HCT116 (cell line): ENCODE measurements at regions not wholly inside any gene's neighbourhood (a gene's known extent, or its start where the extent isn't known, plus 50 kb on each side); places are given as distances from the start of the nearest gene placed in this dataset.

Experiments
- ATAC-seq: fragments of 200-7000 bp; cut with Tn5 transposase; 2 replicates; pipeline ENCODE4 v1.9.1; 2020; ENCODE audit warnings: mild to moderate bottlenecking, moderate library complexity
- BruUV-seq: library from RNA; stranded (reverse); fragments of 400-500 nt; replicated peaks from 2 replicates; lab custom pipeline; 2021; lab: Mats Ljungman, UMichigan
- CTCF ChIA-PET: fragments of 300-600 bp; sonication (Branson Sonifier 250); formaldehyde crosslinking; loops from one replicate; lab custom pipeline; 2021; ENCODE audit warnings: antibody characterized with exemption; lab: Charles Lee
- POLR2A ChIA-PET: fragments of 300-600, 350-600 bp; sonication (Branson Sonifier 250); formaldehyde crosslinking; loops from one replicate; lab custom pipeline; 2021; ENCODE audit warnings: antibody characterized with exemption; lab: Charles Lee
- RAD21 ChIA-PET, 2 experiments: fragments of 300-600 bp; sonication (Branson Sonifier 250); formaldehyde crosslinking; loops; one replicate each; lab custom pipeline; 2023; ENCODE audit warnings: low total read pairs in 2 of 2; ENCODE audit not compliant: uncharacterized antibody in 2 of 2, unreplicated experiment in 2 of 2, low non-redundant PET in 1 of 2; lab: Charles Lee
- DNase-seq: peaks from one replicate; pipeline ENCODE4 v3.0.0-alpha.2; 2010; ENCODE audit warnings: low read depth, low spot score
- H2AFZ ChIP-seq: fragments of 200-600 bp; shearing (Covaris generic), sonication (generic); 2 replicates; pipeline ENCODE4 v1.6.1; 2017; ENCODE audit warnings: low read depth, mixed run types, mixed read lengths, antibody characterized with exemption, low read length; ENCODE audit not compliant: poor library complexity, severe bottlenecking
- H3K27ac ChIP-seq: 2 replicates; pipeline ENCODE4 v1.5.1; 2012; ENCODE audit warnings: low read depth, low read length
- H3K27me3 ChIP-seq: fragments of 200-600 bp; sonication (generic); 2 replicates; pipeline ENCODE4 v1.6.1; 2016; ENCODE audit warnings: mixed run types, low read length, mixed read lengths; ENCODE audit not compliant: insufficient read depth
- H3K36me3 ChIP-seq, 2 experiments: fragments of 200-500 bp in 1 of 2; fragments of 200-600 bp in 1 of 2; sonication (Bioruptor generic) in 1 of 2; sonication (generic) in 1 of 2; 2 replicates each; pipeline versions ENCODE4 v1.5.1 to v1.6.1; 2014 to 2016; ENCODE audit warnings: low read length in 2 of 2, inconsistent platforms in 1 of 2, mixed read lengths in 1 of 2, mixed run types in 1 of 2; ENCODE audit not compliant: insufficient read depth in 2 of 2, control insufficient read depth in 1 of 2
- H3K4me1 ChIP-seq, 2 experiments: fragments of 200-600 bp in 1 of 2; sonication (generic) in 1 of 2; 2 replicates each; pipeline versions ENCODE4 v1.5.1 to v1.6.1; 2012 to 2017; ENCODE audit warnings: low read length in 2 of 2, inconsistent platforms in 1 of 2, mild to moderate bottlenecking in 1 of 2, mixed read lengths in 1 of 2, mixed run types in 1 of 2, moderate library complexity in 1 of 2; ENCODE audit not compliant: insufficient read depth in 2 of 2, control insufficient read depth in 1 of 2
- H3K4me2 ChIP-seq: fragments of 200-600 bp; sonication (generic); 2 replicates; pipeline ENCODE4 v1.6.1; 2017; ENCODE audit warnings: mixed run types, low read length, mixed read lengths
- H3K4me3 ChIP-seq, 2 experiments: fragments of 200-600 bp in 1 of 2; sonication (generic) in 1 of 2; replicated peaks in 1 of 2; 2 replicates each; pipeline ENCODE4 v1.5.1; 2011 to 2016; ENCODE audit warnings: low read length in 2 of 2, control low read depth in 1 of 2, low read depth in 1 of 2, mild to moderate bottlenecking in 1 of 2, mixed read lengths in 1 of 2, mixed run types in 1 of 2
- H3K79me2 ChIP-seq: fragments of 200-600 bp; sonication (generic); 2 replicates; pipeline ENCODE4 v1.6.1; 2017; ENCODE audit warnings: mild to moderate bottlenecking, mixed run types, low read length, moderate library complexity, mixed read lengths; ENCODE audit not compliant: insufficient read depth
- H3K9ac ChIP-seq: fragments of 200-600 bp; sonication (generic); 2 replicates; pipeline ENCODE4 v1.6.1; 2016; ENCODE audit warnings: low read length, mixed read lengths
- H3K9me2 ChIP-seq: fragments of 200-600 bp; sonication (generic), shearing (Covaris generic); 2 replicates; pipeline ENCODE4 v1.6.1; 2017; ENCODE audit warnings: mixed run types, mild to moderate bottlenecking, moderate library complexity; ENCODE audit not compliant: insufficient read depth
- H3K9me3 ChIP-seq, 2 experiments: fragments of 200-500 bp in 1 of 2; fragments of 200-600 bp in 1 of 2; sonication (Bioruptor generic) in 1 of 2; sonication (generic) in 1 of 2; 2 replicates each; pipeline ENCODE4 v1.6.1; 2014 to 2017; ENCODE audit warnings: low read length in 2 of 2, mixed read lengths in 2 of 2, inconsistent platforms in 1 of 2, low read depth in 1 of 2, mild to moderate bottlenecking in 1 of 2, mixed run types in 1 of 2, moderate library complexity in 1 of 2; ENCODE audit not compliant: control insufficient read depth in 1 of 2, insufficient read depth in 1 of 2
- H4K20me1 ChIP-seq: fragments of 200-600 bp; sonication (generic), shearing (Covaris generic); 2 replicates; pipeline ENCODE4 v1.6.1; 2017; ENCODE audit warnings: mixed run types, mild to moderate bottlenecking, moderate library complexity; ENCODE audit not compliant: insufficient read depth
- ATF3 ChIP-seq: IDR thresholded peaks from 2 replicates; pipeline ENCODE4 v1.6.1; 2012
- CBX3 ChIP-seq: IDR thresholded peaks from 2 replicates; pipeline ENCODE4 v1.6.1; 2012; ENCODE audit warnings: low read depth
- CEBPB ChIP-seq: IDR thresholded peaks from 2 replicates; pipeline ENCODE4 v1.6.1; 2012; ENCODE audit warnings: low read depth
- CTCF ChIP-seq, 3 experiments: fragments of 200-600 bp in 1 of 3; sonication (generic) in 1 of 3; IDR thresholded peaks in 2 of 3; conservative IDR thresholded peaks in 1 of 3; 2 replicates each; pipeline ENCODE4 v1.5.1; 2012 to 2017; ENCODE audit warnings: low read depth in 2 of 3, low read length in 2 of 3, antibody characterized with exemption in 1 of 3, borderline replicate concordance in 1 of 3, control low read depth in 1 of 3, mild to moderate bottlenecking in 1 of 3, mixed read lengths in 1 of 3, mixed run types in 1 of 3, moderate library complexity in 1 of 3; ENCODE audit not compliant: insufficient read depth in 1 of 3
- ELF1 ChIP-seq: IDR thresholded peaks from 2 replicates; pipeline ENCODE4 v1.6.1; 2012; ENCODE audit warnings: low read depth, borderline replicate concordance
- EZH2 ChIP-seq: fragments of 200-600 bp; sonication (generic); IDR thresholded peaks from 2 replicates; pipeline ENCODE4 v1.6.1; 2017; ENCODE audit warnings: antibody characterized with exemption, mixed run types
- EZH2phosphoT487 ChIP-seq: fragments of 200-600 bp; IDR thresholded peaks from 2 replicates; pipeline ENCODE4 v1.6.1; 2018; ENCODE audit warnings: antibody characterized with exemption, borderline replicate concordance
- FOSL1 ChIP-seq: IDR thresholded peaks from 2 replicates; pipeline ENCODE4 v1.6.1; 2012; ENCODE audit warnings: low read depth
- JUND ChIP-seq: IDR thresholded peaks from 2 replicates; pipeline ENCODE4 v1.6.1; 2012
- MAX ChIP-seq: IDR thresholded peaks from 2 replicates; pipeline ENCODE4 v1.6.1; 2012
- POLR2A ChIP-seq: IDR thresholded peaks from 2 replicates; pipeline ENCODE4 v1.7.0; 2011; ENCODE audit warnings: borderline replicate concordance; ENCODE audit not compliant: insufficient read depth, insufficient read length; ENCODE audit errors: extremely low read depth
- RAD21 ChIP-seq: IDR thresholded peaks from 2 replicates; pipeline ENCODE4 v1.6.1; 2012; ENCODE audit warnings: low read depth, mild to moderate bottlenecking
- REST ChIP-seq: IDR thresholded peaks from 2 replicates; pipeline ENCODE4 v1.6.1; 2012; ENCODE audit warnings: low read depth
- SIN3A ChIP-seq: IDR thresholded peaks from 2 replicates; pipeline ENCODE4 v1.6.1; 2012; ENCODE audit warnings: low read depth
- SP1 ChIP-seq: IDR thresholded peaks from 2 replicates; pipeline ENCODE4 v1.6.1; 2012; ENCODE audit warnings: low read depth
- TCF7L2 ChIP-seq: IDR thresholded peaks from 2 replicates; pipeline ENCODE4 v1.7.0; 2011; ENCODE audit warnings: borderline replicate concordance, inconsistent platforms; ENCODE audit not compliant: insufficient read depth, insufficient read length; ENCODE audit errors: extremely low read depth
- YY1 ChIP-seq: IDR thresholded peaks from 2 replicates; pipeline ENCODE4 v1.6.1; 2011; ENCODE audit warnings: low read length, low read depth, moderate library complexity, mild to moderate bottlenecking; ENCODE audit not compliant: insufficient replicate concordance; ENCODE audit errors: extremely low read depth
- ZFX ChIP-seq: fragments of 450-650 bp; IDR thresholded peaks from 2 replicates; pipeline ENCODE4 v1.6.1; 2017
- ZNF274 ChIP-seq: fragments of 200-500 bp; sonication (Bioruptor generic); IDR thresholded peaks from 2 replicates; pipeline ENCODE4 v1.6.1; 2014; ENCODE audit warnings: mild to moderate bottlenecking, low read depth, low read length, inconsistent platforms
- intact Hi-C: fragments of 100-400 bp; cut with micrococcal nuclease; formaldehyde crosslinking; loops from 2 replicates; pipeline ENCODE4 v1.10.0; 2022

GRCh38 chr6:168988801-168989200 is 264.8 kb downstream of the THBS2 start:
- no peak overlapping the region for H3K27ac ChIP-seq
- DNase-seq (no peak), ATAC-seq (no peak)
- H3K9me2 ChIP-seq = no peaks in the 10 kb centered on the region
- RAD21 ChIA-PET = no interaction called here
- CTCF ChIA-PET = no interaction called here
- H2AFZ ChIP-seq = no peak overlapping the region
- H3K9ac ChIP-seq = no peak overlapping the region
- H3K79me2 ChIP-seq = no peaks in the 10 kb centered on the region
- H3K4me2 ChIP-seq = no peak overlapping the region
- no peaks in the 10 kb centered on the region for H3K9me3 ChIP-seq
- H3K4me1 ChIP-seq = 0 out of 4 replicates have a peak, but pooled peaks cover 0 to 5% of the 10 kb centered on the region in 2 experiments
- intact Hi-C loops = no loop called here
- BruUV-seq = no TSS peak
- H3K4me3 ChIP-seq = no peak overlapping the region
- H3K36me3 ChIP-seq = no peaks in the 10 kb centered on the region
- POLR2A ChIA-PET = no interaction called here
- no peaks in the 10 kb centered on the region for H4K20me1 ChIP-seq
- no peaks in the 10 kb centered on the region for H3K27me3 ChIP-seq
- TF ChIP-seq YY1 (no peak), TCF7L2 (no peak), CBX3 (no peak), EZH2 (no peak), POLR2A (no peak), ZFX (no peak), FOSL1 (no peak), CEBPB (no peak), MAX (no peak), JUND (no peak), ELF1 (no peak), REST (no peak), SIN3A (no peak), RAD21 (no peak), ATF3 (no peak), CTCF (IDR thresholded peaks at IDR 0.05 in 2 of 3, conservative IDR thresholded peaks at IDR 0.05 in 1 of 3; ENCODE audit: borderline replicate concordance in 1 of 3, insufficient read depth in 1 of 3, low read depth in 2 of 3, low read length in 2 of 3) (no peak), SP1 (no peak), ZNF274 (no peak), EZH2phosphoT487 (no peak)
